GM10266 (cell line): ENCODE measurements at regions not wholly inside any gene's neighbourhood (a gene's known extent, or its start where the extent isn't known, plus 50 kb on each side); places are given as distances from the start of the nearest gene placed in this dataset.

Source experiments
- DNase-seq: peaks from one replicate; pipeline ENCODE4 v3.0.0; 2012; ENCODE audit errors: extremely low spot score
- CTCF ChIP-seq: IDR thresholded peaks from 2 replicates; pipeline ENCODE4 v1.5.1; 2012; ENCODE audit warnings: mild to moderate bottlenecking, low read depth; ENCODE audit not compliant: control insufficient read depth, insufficient read depth; ENCODE audit errors: missing control alignments

- no peak for DNase-seq
- TF ChIP-seq CTCF = no peak
These were observed 63.7 kb upstream of the SMAD6 start for GRCh38 chr15:66638377-66638776.

GRCh38 chr15:66641485-66642315 lies 60.3 kb upstream of the SMAD6 start:
- no peak for DNase-seq
- TF ChIP-seq CTCF = no peak

- DNase-seq = no peak
These were observed 59.5 kb upstream of the SMAD6 start for GRCh38 chr15:66642514-66642913.

GRCh38 chr15:66643033-66643432 lies 59.0 kb upstream of the SMAD6 start:
- DNase-seq = no peak
- TF ChIP-seq CTCF = no peak

More at GRCh38 chr15:66642514-66642913, 59.5 kb upstream of the SMAD6 start:
- no peak for TF ChIP-seq CTCF

- TF ChIP-seq CTCF = no peak
- no peak for DNase-seq
These were observed 57.8 kb upstream of the SMAD6 start for GRCh38 chr15:66644000-66644787.

- DNase-seq = no peak
- no peak for TF ChIP-seq CTCF
These were observed 57.2 kb upstream of the SMAD6 start for GRCh38 chr15:66644869-66645268.

GRCh38 chr15:66646308-66646707 lies 55.7 kb upstream of the SMAD6 start:
- DNase-seq = no peak
- TF ChIP-seq CTCF = no peak
